Type B pancreatic cell (in vitro differentiated cells): ENCODE measurements at regions not wholly inside any gene's neighbourhood (a gene's known extent, or its start where the extent isn't known, plus 50 kb on each side); places are given as distances from the start of the nearest gene placed in this dataset.
"Not testable (repeated sequence)": the region's sequence is repeated elsewhere in the genome, so short reads cannot be mapped to it uniquely, and the experiment has no call there.

ENCODE experiments used
- DNase-seq: peaks from one replicate; pipeline ENCODE4 v3.0.0; 2021; ENCODE audit warnings: mixed read lengths; ENCODE audit not compliant: unreplicated experiment; ENCODE audit errors: extremely low spot score
- H3K27ac Mint-ChIP-seq: 2 replicates; pipeline ENCODE4 v1.8.0; 2021; ENCODE audit warnings: mild to moderate bottlenecking, mixed read lengths
- H3K27me3 Mint-ChIP-seq: 2 replicates; pipeline ENCODE4 v1.8.0; 2021; ENCODE audit warnings: mixed read lengths
- H3K36me3 Mint-ChIP-seq: 2 replicates; pipeline ENCODE4 v1.8.0; 2021; ENCODE audit warnings: mixed read lengths
- H3K4me1 Mint-ChIP-seq: one replicate; pipeline ENCODE4 v1.8.0; 2021; ENCODE audit warnings: mixed read lengths; ENCODE audit not compliant: unreplicated experiment
- H3K4me3 Mint-ChIP-seq: 2 replicates; pipeline ENCODE4 v1.8.0; 2021; ENCODE audit warnings: mild to moderate bottlenecking, mixed read lengths
- H3K9me3 Mint-ChIP-seq: 2 replicates; pipeline ENCODE4 v1.8.0; 2021; ENCODE audit warnings: mixed read lengths
- CTCF ChIP-seq: fragments of 200-600 bp; sonication (generic); conservative IDR thresholded peaks from 2 replicates; pipeline ENCODE4 v1.5.0; 2021; ENCODE audit warnings: antibody characterized with exemption, mild to moderate bottlenecking

GRCh38 chr9:80664327-80665210, 1024.8 kb downstream of the TLE1 start:
- H3K9me3 Mint-ChIP-seq = peaks cover 3% of the 10 kb centered on the region
- no peak for DNase-seq
- H3K27me3 Mint-ChIP-seq = no peaks in the 10 kb centered on the region
- peaks cover 4% of the 10 kb centered on the region for H3K36me3 Mint-ChIP-seq
- H3K4me1 Mint-ChIP-seq = no peaks in the 10 kb centered on the region
- no peak overlapping the region for H3K4me3 Mint-ChIP-seq
- no peak for TF ChIP-seq CTCF
- H3K27ac Mint-ChIP-seq = no peak overlapping the region

- not testable (repeated sequence) for H3K4me1 Mint-ChIP-seq, H3K9me3 Mint-ChIP-seq, H3K27me3 Mint-ChIP-seq, DNase-seq, H3K36me3 Mint-ChIP-seq, H3K27ac Mint-ChIP-seq, H3K4me3 Mint-ChIP-seq
These were observed 1029.6 kb downstream of the TLE1 start for GRCh38 chr9:80659751-80660150.

GRCh38 chr9:80651044-80651443, 1038.3 kb downstream of the TLE1 start:
- no peaks in the 10 kb centered on the region for H3K4me1 Mint-ChIP-seq
- H3K36me3 Mint-ChIP-seq = no peaks in the 10 kb centered on the region
- no peak overlapping the region for H3K27ac Mint-ChIP-seq
- no peak for DNase-seq
- no peaks in the 10 kb centered on the region for H3K27me3 Mint-ChIP-seq
- H3K4me3 Mint-ChIP-seq = no peak overlapping the region
- no peak for TF ChIP-seq CTCF
- no peaks in the 10 kb centered on the region for H3K9me3 Mint-ChIP-seq

GRCh38 chr9:80649496-80649895, 1039.9 kb downstream of the TLE1 start:
- H3K4me3 Mint-ChIP-seq = no peak overlapping the region
- no peaks in the 10 kb centered on the region for H3K4me1 Mint-ChIP-seq
- no peaks in the 10 kb centered on the region for H3K36me3 Mint-ChIP-seq
- no peak for TF ChIP-seq CTCF
- peaks cover 5% of the 10 kb centered on the region for H3K9me3 Mint-ChIP-seq
- H3K27me3 Mint-ChIP-seq = no peaks in the 10 kb centered on the region
- no peak for DNase-seq
- no peak overlapping the region for H3K27ac Mint-ChIP-seq

DNA sequence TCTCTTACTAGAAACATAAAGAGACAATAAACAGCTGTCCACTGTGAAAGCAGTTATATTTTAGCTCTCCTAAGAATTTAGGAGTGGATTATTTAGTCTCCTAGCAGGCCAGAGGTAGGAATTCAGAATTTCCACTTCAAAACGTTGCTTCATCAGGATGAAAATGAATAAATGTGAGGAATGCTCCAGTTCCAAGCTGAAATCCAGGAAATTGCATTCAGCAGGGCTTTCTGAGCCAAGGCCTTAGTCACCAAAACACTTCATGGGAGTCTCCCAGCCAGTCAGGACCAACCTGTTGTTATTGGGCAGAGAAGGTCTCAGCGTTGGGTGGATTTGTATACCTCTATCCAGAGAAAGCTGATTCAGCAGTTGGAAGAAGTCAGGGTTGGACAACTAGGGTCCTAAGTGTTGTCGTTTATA, 1040.3 kb downstream of the TLE1 start:
- Mint-ChIP-seq H3K36me3 (no peaks in the 10 kb centered on the region), H3K4me1 (no peaks in the 10 kb centered on the region), H3K27ac (no peak overlapping the region), H3K4me3 (no peak overlapping the region), H3K27me3 (no peaks in the 10 kb centered on the region), H3K9me3 (peaks cover 7% of the 10 kb centered on the region)
- no peak for DNase-seq
- no peak for TF ChIP-seq CTCF

DNA sequence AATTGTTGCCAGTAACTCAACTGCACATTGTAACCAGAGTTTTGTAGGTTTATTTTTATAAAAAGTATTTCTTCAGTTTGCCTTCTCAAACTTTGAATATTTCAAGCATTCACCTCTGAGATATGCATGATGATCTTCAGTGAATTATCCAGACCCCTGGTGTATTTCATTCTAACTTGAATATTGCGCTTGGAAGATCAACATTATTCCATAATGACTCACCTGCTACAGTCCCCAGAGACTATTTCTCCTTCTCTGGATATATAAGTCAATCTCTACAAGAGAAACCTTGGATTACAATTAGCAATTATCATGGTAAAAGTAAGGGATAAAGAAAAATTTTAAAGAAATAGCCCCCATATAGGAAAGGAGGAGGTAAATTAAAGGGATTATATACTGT, 1041.0 kb downstream of the TLE1 start:
- Mint-ChIP-seq H3K4me1 (no peaks in the 10 kb centered on the region), H3K27me3 (no peaks in the 10 kb centered on the region), H3K4me3 (no peak overlapping the region), H3K27ac (no peak overlapping the region), H3K36me3 (no peaks in the 10 kb centered on the region), H3K9me3 (peaks cover 7% of the 10 kb centered on the region)
- TF ChIP-seq CTCF = no peak
- no peak for DNase-seq
